HL-60 (cell line): ENCODE measurements at regions not wholly inside any gene's neighbourhood (a gene's known extent, or its start where the extent isn't known, plus 50 kb on each side); places are given as distances from the start of the nearest gene placed in this dataset.

Experiments used
- DNase-seq, 2 experiments: peaks; one replicate each; pipeline ENCODE4 v3.0.0-alpha.2; 2010 to 2020; ENCODE audit warnings: low read depth in 1 of 2, low spot score in 1 of 2
- H3K27ac ChIP-seq: fragments of 250-450 bp; sonication (Bioruptor Pico); replicated peaks from 2 replicates; pipeline ENCODE4 v1.5.1; 2020; ENCODE audit warnings: mild to moderate bottlenecking, moderate library complexity
- H3K27me3 ChIP-seq: fragments of 250-450 bp; sonication (Bioruptor Pico); 2 replicates; pipeline ENCODE4 v1.5.1; 2021; ENCODE audit warnings: mild to moderate bottlenecking, moderate library complexity; ENCODE audit not compliant: insufficient read depth, poor library complexity, severe bottlenecking
- H3K4me3 ChIP-seq: replicated peaks from 2 replicates; pipeline ENCODE4 v1.5.1; 2011; ENCODE audit warnings: mild to moderate bottlenecking, control low read depth, low read length; ENCODE audit not compliant: insufficient read depth
- CTCF ChIP-seq: IDR thresholded peaks from one replicate; pipeline ENCODE4 v1.5.1; 2011; ENCODE audit warnings: low read length, control low read depth, inconsistent platforms; ENCODE audit not compliant: insufficient read depth
- GABPA ChIP-seq: IDR thresholded peaks from 2 replicates; pipeline ENCODE4 v1.6.1; 2012; ENCODE audit warnings: low read depth
- POLR2AphosphoS5 ChIP-seq: IDR thresholded peaks from 2 replicates; pipeline ENCODE4 v1.6.1; 2012; ENCODE audit warnings: low read depth
- REST ChIP-seq: IDR thresholded peaks from 2 replicates; pipeline ENCODE4 v1.6.1; 2012; ENCODE audit warnings: low read depth; ENCODE audit not compliant: insufficient replicate concordance
- SPI1 ChIP-seq: IDR thresholded peaks from 2 replicates; pipeline ENCODE4 v1.6.1; 2012; ENCODE audit warnings: low read depth, mild to moderate bottlenecking, borderline replicate concordance

GRCh38 chr4:188578657-188579056 lies 439.4 kb downstream of the TRIML1 start:
- Histone ChIP-seq H3K27me3 (no peaks in the 10 kb centered on the region), H3K4me3 (no peak overlapping the region), H3K27ac (no peak overlapping the region)
- no peak for DNase-seq
- TF ChIP-seq GABPA (no peak), REST (no peak), SPI1 (no peak), POLR2AphosphoS5 (no peak), CTCF (no peak)

GRCh38 chr4:188596021-188596420 lies 456.8 kb downstream of the TRIML1 start:
- TF ChIP-seq SPI1 (no peak), GABPA (no peak), POLR2AphosphoS5 (no peak), CTCF (no peak), REST (no peak)
- DNase-seq: no peak
- Histone ChIP-seq H3K4me3 (no peak overlapping the region), H3K27ac (peak overlapping the region; percentile 15; the same call in 1 of the 2 replicates), H3K27me3 (no peaks in the 10 kb centered on the region)

- no peaks in the 10 kb centered on the region for H3K27me3 ChIP-seq
- no peak for DNase-seq
- TF ChIP-seq POLR2AphosphoS5 (no peak), SPI1 (no peak), REST (no peak), GABPA (no peak), CTCF (no peak)
Observed at GRCh38 chr4:188603646-188604045, 464.4 kb downstream of the TRIML1 start.

More at GRCh38 chr4:188603646-188604045, 464.4 kb downstream of the TRIML1 start:
- no peak overlapping the region for H3K4me3 ChIP-seq
- no peak overlapping the region for H3K27ac ChIP-seq
